GM19351 (cell line): ENCODE measurements at regions not wholly inside any gene's neighbourhood (a gene's known extent, or its start where the extent isn't known, plus 50 kb on each side); places are given as distances from the start of the nearest gene placed in this dataset.

Source experiments
- ATAC-seq: cut with Tn5 transposase; IDR thresholded peaks from one replicate; pipeline ENCODE4 v1.9.1; 2021; ENCODE audit warnings: mild to moderate bottlenecking, moderate library complexity; ENCODE audit not compliant: unreplicated experiment

DNA sequence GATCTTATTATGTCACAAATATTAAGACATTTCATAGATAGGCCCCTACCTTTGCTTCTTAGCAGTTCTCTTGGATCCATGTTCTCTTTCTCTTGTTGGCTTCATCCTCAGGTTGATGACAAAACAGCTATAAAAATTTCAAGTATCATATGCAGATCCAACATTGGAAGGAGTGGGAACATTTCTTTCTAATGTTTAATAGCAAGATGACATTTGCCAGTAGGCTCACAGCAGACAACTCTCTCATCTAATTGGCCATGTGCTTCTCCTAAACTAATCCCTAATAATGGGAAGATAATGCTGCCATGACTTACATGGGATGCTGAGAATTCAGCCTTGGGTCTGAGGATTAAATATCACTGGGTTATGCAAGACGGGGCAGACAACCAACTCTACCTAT is 485.5 kb upstream of the SEMA6A start:
- no peak for ATAC-seq

- peak; percentile 44 for ATAC-seq
These were observed 484.1 kb upstream of the SEMA6A start for GRCh38 chr5:117058740-117059139.

DNA sequence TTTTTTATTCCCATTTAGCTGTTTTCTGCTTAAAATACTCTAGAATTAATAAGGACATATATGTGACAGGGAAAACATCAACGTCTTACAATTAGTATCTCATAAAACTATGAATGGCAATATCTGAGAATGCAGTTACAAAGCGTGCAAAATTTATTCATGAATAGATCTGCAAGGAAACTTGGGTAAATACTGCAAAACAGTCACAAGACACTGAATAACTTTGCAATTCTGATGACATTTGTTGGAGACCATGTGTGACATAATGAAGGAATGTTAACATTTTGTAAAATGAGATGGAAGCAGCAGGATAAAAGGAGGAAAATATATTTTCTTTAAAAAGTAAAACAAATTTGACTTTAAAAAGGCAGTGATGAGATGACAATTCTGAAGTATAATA is 480.9 kb upstream of the SEMA6A start:
- no peak for ATAC-seq

DNA sequence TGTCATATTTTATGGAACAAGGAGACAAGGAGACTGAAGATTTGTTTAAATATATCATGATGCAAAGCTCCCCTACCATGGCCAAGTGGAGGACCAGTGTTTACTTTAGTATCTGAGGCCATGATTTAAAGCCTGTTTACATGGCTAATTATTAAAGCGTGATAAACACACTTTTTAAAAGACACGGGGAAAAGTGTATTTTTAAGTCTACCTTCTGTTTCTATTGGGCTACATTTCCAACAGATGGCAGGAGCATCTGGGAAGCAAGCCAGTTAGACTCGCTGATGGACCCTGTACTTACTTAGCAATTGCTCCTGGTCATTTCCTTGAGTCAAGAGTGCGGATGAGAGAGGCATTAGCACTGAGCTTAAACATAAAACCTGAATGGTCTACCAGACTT is 480.3 kb upstream of the SEMA6A start:
- ATAC-seq, result no peak

DNA sequence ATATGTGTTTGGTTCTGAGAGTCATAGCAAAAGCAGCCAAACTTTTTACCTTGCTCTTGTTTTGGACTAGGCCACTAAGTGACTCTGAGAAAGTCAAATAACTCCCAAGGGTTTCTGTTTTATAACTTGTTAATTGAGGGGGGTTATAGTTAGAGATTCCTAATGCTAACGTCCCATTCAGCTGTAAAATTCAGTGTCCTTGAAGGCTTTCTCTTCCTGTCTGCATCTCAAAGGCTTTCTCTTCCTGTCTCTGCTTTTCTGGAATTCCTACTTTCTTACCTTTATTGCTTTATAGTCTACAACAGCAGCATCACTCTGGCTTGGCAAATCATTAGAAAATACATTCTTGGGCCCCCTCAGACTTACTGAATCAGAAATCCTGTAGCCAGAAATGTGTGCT is 479.5 kb upstream of the SEMA6A start:
- ATAC-seq, result no peak

- ATAC-seq, result no peak
These were observed 467.4 kb upstream of the SEMA6A start for GRCh38 chr5:117041926-117042595.

DNA sequence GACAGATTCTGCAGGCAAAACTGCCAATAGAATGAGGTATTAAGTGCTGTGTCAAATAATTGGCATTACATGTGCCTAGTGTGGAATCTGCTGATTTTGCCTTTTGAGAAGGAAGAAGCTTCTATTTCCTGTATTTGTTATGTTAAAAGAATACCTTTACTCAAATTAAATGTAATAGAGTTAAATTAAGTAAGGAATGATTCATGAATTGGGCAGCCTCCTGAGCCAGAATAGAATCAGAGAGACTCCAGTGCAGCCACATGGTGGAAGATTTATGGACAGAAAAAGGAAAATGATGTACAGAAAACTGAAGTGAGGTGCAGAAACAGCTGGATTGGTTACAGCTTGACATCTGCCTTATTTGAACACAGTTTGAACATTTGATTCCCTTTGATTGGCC is 464.4 kb upstream of the SEMA6A start:
- ATAC-seq, result no peak

GRCh38 chr5:117027384-117027783 is 452.8 kb upstream of the SEMA6A start:
- no peak for ATAC-seq

DNA sequence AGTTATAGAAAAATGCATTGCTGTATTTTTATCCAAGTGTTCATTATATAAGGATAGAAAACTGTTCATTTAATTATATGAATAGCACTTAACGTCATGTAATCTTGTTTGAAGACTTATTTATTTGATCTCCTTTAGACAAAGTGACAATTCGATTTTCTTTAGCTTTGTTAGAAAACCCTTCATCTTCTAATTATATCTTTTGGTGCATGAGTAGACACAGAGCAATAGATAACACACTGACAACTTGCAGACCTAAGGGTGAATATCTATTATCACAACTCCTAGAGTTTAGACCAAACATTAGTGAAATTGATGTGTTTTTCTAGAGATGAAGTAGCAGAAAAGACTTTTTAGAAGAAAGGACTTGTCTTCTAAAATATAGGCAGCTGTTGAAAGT is 446.4 kb upstream of the SEMA6A start:
- ATAC-seq, result no peak

- ATAC-seq, result no peak
These were observed 438.8 kb upstream of the SEMA6A start for GRCh38 chr5:117013280-117013877.

DNA sequence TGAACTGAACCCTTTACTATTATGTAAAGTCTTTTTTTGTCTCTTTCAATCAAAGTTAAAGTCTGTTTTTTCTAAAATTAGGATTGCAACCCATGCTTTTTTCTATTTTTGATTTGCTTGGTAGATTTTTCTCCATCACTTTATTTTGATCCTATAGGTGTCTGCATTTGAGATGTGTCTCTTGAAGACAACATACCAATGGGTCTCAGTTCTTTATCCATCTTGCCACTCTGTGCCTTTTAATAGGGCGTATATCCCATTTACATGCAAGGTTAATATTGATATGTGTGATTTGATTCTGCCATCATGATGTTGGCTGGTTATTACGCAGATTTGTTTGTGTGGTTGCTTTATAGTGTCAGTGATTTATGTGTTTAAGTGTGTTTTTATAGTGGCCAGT is 436.0 kb upstream of the SEMA6A start:
- no peak for ATAC-seq

- ATAC-seq, result no peak
These were observed 423.4 kb upstream of the SEMA6A start for GRCh38 chr5:116998024-116998423.

DNA sequence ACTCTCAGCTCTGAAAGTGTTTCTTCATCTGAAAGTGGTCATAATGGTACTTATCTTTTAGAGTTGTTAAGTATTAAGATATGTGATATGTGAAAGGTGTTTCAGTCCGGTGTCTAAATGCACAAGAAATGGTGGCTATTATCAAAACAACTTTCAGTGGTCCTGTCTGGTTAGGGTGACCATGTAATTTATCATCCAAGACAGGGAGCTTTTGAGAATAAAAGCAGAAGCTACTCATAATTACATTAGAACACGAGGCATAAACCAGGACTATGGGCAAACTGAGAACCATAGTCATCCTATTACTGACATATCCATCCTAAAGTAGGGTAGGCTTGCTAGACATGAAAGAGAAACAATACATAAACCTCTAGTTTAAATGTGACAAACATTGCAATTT is 418.1 kb upstream of the SEMA6A start:
- ATAC-seq, result no peak

GRCh38 chr5:116989995-116990394 is 415.4 kb upstream of the SEMA6A start:
- ATAC-seq, result no peak

GRCh38 chr5:116982035-116982434 is 407.4 kb upstream of the SEMA6A start:
- ATAC-seq, result no peak

GRCh38 chr5:116980581-116980980 is 406.0 kb upstream of the SEMA6A start:
- no peak for ATAC-seq

DNA sequence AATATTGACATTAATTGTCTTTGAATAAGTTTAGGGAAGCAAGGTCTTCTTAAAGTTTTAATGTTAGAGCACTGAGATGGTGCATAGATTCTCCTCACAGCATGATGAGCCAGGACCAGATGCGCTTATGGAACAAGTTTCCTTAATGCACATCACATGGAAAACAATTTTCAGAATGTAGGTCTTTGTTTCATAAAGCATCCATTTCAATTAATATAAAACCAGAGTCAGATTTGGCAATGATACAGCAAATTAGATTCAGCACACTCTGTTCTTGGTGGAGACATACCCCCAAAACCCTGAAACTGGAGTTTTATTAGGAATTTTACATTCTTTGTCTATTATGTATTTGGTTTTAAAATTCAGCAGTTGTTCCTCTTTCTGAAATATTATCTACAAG is 402.1 kb upstream of the SEMA6A start:
- no peak for ATAC-seq

DNA sequence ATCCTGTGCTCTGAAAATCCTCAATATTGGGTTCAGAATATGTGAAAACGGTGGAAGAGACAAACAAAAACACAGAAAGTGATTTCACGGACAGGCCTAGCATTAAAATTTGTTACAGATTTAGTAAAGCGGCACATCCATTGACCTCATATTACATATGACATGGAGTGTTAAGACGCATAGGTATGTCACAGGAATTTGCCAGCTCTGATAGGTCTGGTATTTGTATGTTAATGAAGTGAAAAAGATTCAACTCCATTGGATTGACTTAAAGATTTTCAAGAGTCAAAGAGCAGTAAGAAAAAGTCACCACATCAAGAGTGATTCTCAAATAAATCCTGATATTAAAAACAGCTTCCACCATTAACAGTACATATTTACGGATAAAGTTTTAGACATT is 396.5 kb upstream of the SEMA6A start:
- no peak for ATAC-seq

DNA sequence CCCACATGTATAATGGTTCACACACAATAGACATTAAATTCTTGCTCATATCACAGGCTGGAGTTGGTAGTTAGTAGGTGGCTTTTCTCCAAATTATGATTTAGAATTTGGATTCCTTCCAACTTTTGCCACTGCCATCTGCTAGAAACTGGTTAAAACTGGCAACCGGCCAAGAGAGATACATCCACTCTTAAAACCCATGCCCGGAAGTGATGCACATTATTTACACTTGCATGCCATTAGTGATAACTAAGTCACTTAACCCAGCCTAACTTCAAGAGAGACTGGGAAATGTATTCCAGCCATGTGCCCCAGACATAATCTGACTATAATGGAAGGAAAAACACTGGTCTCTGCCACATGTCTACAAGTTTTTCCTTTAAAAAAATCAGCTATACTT is 395.7 kb upstream of the SEMA6A start:
- no peak for ATAC-seq

GRCh38 chr5:116964438-116964837 is 389.8 kb upstream of the SEMA6A start:
- ATAC-seq, result no peak

DNA sequence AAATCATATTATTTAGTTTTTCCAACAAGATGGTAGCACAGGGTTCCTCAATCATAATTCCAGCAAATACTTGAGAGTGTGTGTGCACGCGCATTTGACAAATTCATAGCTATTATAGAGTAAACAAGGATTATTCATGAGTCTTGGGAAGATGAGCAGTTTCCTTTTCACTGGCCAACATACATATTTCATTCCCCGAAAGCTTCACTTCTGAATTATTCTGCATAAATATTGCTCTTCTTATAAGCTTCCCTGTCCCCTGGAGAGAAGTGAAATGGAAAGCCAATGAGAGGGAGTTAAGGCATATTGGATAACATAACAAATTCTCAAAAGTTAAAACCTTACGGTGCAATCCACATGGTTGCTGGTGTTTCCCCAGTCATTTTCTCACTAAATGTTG is 386.4 kb upstream of the SEMA6A start:
- ATAC-seq, result no peak

DNA sequence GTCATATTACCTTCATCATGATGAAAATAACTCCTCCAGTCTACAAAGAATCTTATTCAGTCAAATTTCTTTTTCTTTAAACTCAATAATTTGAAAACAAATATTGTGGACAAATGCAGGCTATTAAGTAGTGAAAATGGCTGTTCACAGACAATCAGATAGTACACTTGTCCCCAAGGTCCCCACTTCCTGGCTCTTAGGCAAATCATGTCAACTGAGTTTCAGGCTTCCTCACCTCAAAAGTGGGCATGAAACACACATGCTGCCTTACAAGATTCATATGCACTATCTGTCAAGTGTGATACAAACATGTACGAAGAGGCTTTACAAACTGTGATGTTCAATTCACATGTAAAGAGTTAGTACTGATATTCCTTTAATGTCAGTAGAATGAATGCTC is 385.2 kb upstream of the SEMA6A start:
- ATAC-seq, result peak; percentile 57
